H1 (cell line): ENCODE measurements at regions not wholly inside any gene's neighbourhood (a gene's known extent, or its start where the extent isn't known, plus 50 kb on each side); places are given as distances from the start of the nearest gene placed in this dataset.

ENCODE experiments used
- CTCF ChIA-PET: fragments of 300-600 bp; sonication (Branson Sonifier 250); formaldehyde crosslinking; loops from one replicate; lab custom pipeline; 2021; ENCODE audit not compliant: partially characterized antibody; lab: Charles Lee
- POLR2A ChIA-PET: fragments of 300-600 bp; sonication (Branson Sonifier 250); formaldehyde crosslinking; loops from one replicate; lab custom pipeline; 2021; ENCODE audit warnings: inconsistent platforms; ENCODE audit not compliant: partially characterized antibody; lab: Charles Lee
- DNase-seq, 2 experiments: peaks; one replicate each; pipeline versions ENCODE4 v3.0.0 to v3.0.0-alpha.2; 2010 to 2022; ENCODE audit warnings: low spot score in 2 of 2, low read depth in 1 of 2, mixed read lengths in 1 of 2
- FAIRE-seq: peaks from 2 replicates; lab custom pipeline; 2011; peaks lifted over from hg19 to GRCh38; lab: Jason Lieb, UNC
- H2AFZ ChIP-seq: 2 replicates; pipeline ENCODE4 v1.8.1; 2012; ENCODE audit warnings: low read length, inconsistent platforms
- H2AK5ac ChIP-seq: 2 replicates; pipeline ENCODE4 v1.6.1; 2013; ENCODE audit warnings: low read depth, low read length
- H2BK120ac ChIP-seq: replicated peaks from 2 replicates; pipeline ENCODE3; 2013; ENCODE audit warnings: low read depth, low read length, inconsistent platforms
- H2BK12ac ChIP-seq: 2 replicates; pipeline ENCODE4 v1.6.1; 2013; ENCODE audit warnings: low read depth, low read length
- H2BK15ac ChIP-seq: 2 replicates; pipeline ENCODE4 v1.6.1; 2013; ENCODE audit warnings: low read length
- H2BK20ac ChIP-seq: 2 replicates; pipeline ENCODE4 v1.6.1; 2013; ENCODE audit warnings: low read length
- H2BK5ac ChIP-seq: 2 replicates; pipeline ENCODE4 v1.6.1; 2013; ENCODE audit warnings: low read depth, low read length
- H3K14ac ChIP-seq: 2 replicates; pipeline ENCODE4 v1.6.1; 2013; ENCODE audit warnings: inconsistent platforms; ENCODE audit not compliant: insufficient read length
- H3K18ac ChIP-seq: 2 replicates; pipeline ENCODE4 v1.6.1; 2013; ENCODE audit warnings: low read length; ENCODE audit errors: extremely low read depth
- H3K23ac ChIP-seq: 2 replicates; pipeline ENCODE4 v1.6.1; 2013; ENCODE audit warnings: inconsistent platforms; ENCODE audit not compliant: insufficient read length
- H3K23me2 ChIP-seq: 2 replicates; pipeline ENCODE4 v1.6.1; 2013; ENCODE audit warnings: low read depth, low read length
- H3K27ac ChIP-seq: 2 replicates; pipeline ENCODE4 v1.6.1; 2011; ENCODE audit warnings: low read depth, low read length, inconsistent platforms
- H3K27me3 ChIP-seq, 4 experiments: replicated peaks in 1 of 4; 1 replicate in 1 of 4; 2 replicates in 3 of 4; pipeline versions ENCODE4 v1.6.1 to v1.8.1; 2011 to 2013; ENCODE audit warnings: low read length in 3 of 4, mild to moderate bottlenecking in 3 of 4, inconsistent platforms in 2 of 4, mixed read lengths in 2 of 4, moderate library complexity in 1 of 4; ENCODE audit not compliant: control insufficient read depth in 3 of 4, insufficient read depth in 3 of 4; ENCODE audit errors: extremely low read depth in 1 of 4
- H3K36me3 ChIP-seq, 4 experiments: 2 replicates each; pipeline versions ENCODE4 v1.6.1 to v1.8.1; 2011 to 2013; ENCODE audit warnings: mild to moderate bottlenecking in 4 of 4, low read length in 3 of 4, moderate library complexity in 2 of 4, control low read depth in 1 of 4, inconsistent platforms in 1 of 4; ENCODE audit not compliant: insufficient read depth in 4 of 4, control insufficient read depth in 2 of 4
- H3K4ac ChIP-seq: replicated peaks from 2 replicates; pipeline ENCODE3; 2013; ENCODE audit warnings: low read length, low read depth, mixed read lengths, inconsistent platforms; ENCODE audit not compliant: insufficient read length
- H3K4me1 ChIP-seq, 4 experiments: replicated peaks in 1 of 4; 1 replicate in 1 of 4; 2 replicates in 3 of 4; pipeline versions ENCODE4 v1.6.1 to v1.8.1; 2011 to 2013; ENCODE audit warnings: low read length in 3 of 4, inconsistent platforms in 2 of 4, mixed read lengths in 1 of 4; ENCODE audit not compliant: insufficient read depth in 4 of 4, control insufficient read depth in 3 of 4
- H3K4me2 ChIP-seq, 2 experiments: 2 replicates each; pipeline versions ENCODE4 v1.6.1 to v1.8.1; 2011 to 2013; ENCODE audit warnings: low read depth in 2 of 2, low read length in 2 of 2, control low read depth in 1 of 2, inconsistent platforms in 1 of 2, mild to moderate bottlenecking in 1 of 2; ENCODE audit not compliant: insufficient read depth in 1 of 2
- H3K4me3 ChIP-seq, 4 experiments: fragments of 200-600, 300-600 bp in 1 of 4; sonication (generic), shearing (Covaris generic), sonication (Bioruptor Twin) in 1 of 4; 2 replicates each; pipeline versions ENCODE4 v1.5.1 to v1.8.1; 2011 to 2016; ENCODE audit warnings: low read length in 4 of 4, low read depth in 3 of 4, control low read depth in 2 of 4, inconsistent platforms in 2 of 4, mild to moderate bottlenecking in 2 of 4, mixed read lengths in 1 of 4, moderate library complexity in 1 of 4; ENCODE audit not compliant: insufficient read depth in 2 of 4; ENCODE audit errors: extremely low read depth in 1 of 4
- H3K56ac ChIP-seq: replicated peaks from 2 replicates; pipeline ENCODE3; 2013; ENCODE audit warnings: low read depth, mild to moderate bottlenecking, mixed read lengths, low read length, inconsistent platforms; ENCODE audit not compliant: insufficient read length
- H3K79me1 ChIP-seq: 2 replicates; pipeline ENCODE4 v1.6.1; 2013; ENCODE audit warnings: low read depth, low read length, control low read depth
- H3K79me2 ChIP-seq, 2 experiments: 2 replicates each; pipeline versions ENCODE4 v1.6.1 to v1.8.1; 2012 to 2013; ENCODE audit warnings: low read length in 2 of 2, mild to moderate bottlenecking in 2 of 2, inconsistent platforms in 1 of 2; ENCODE audit not compliant: insufficient read depth in 2 of 2, control insufficient read depth in 1 of 2
- H3K9ac ChIP-seq, 4 experiments: replicated peaks in 1 of 4; 1 replicate in 1 of 4; 2 replicates in 3 of 4; pipeline versions ENCODE4 v1.6.1 to v1.8.1; 2011 to 2013; ENCODE audit warnings: low read depth in 3 of 4, low read length in 3 of 4, control low read depth in 2 of 4, mild to moderate bottlenecking in 2 of 4, moderate library complexity in 2 of 4, inconsistent platforms in 1 of 4; ENCODE audit errors: extremely low read depth in 1 of 4
- H3K9me3 ChIP-seq, 2 experiments: 2 replicates each; pipeline versions ENCODE4 v1.6.1 to v1.8.1; 2012 to 2013; ENCODE audit warnings: mild to moderate bottlenecking in 2 of 2, moderate library complexity in 2 of 2, control low read depth in 1 of 2, inconsistent platforms in 1 of 2, low read depth in 1 of 2, low read length in 1 of 2, mixed read lengths in 1 of 2; ENCODE audit not compliant: insufficient read depth in 2 of 2
- H4K20me1 ChIP-seq, 2 experiments: replicated peaks in 1 of 2; 2 replicates each; pipeline versions ENCODE3 to v1.8.1; 2011 to 2013; ENCODE audit warnings: inconsistent platforms in 2 of 2, low read length in 2 of 2, mild to moderate bottlenecking in 1 of 2; ENCODE audit not compliant: insufficient read depth in 2 of 2, control insufficient read depth in 1 of 2
- H4K5ac ChIP-seq: 2 replicates; pipeline ENCODE4 v1.6.1; 2013; ENCODE audit warnings: low read length, low read depth, mixed read lengths, inconsistent platforms; ENCODE audit not compliant: insufficient read length
- H4K8ac ChIP-seq: 2 replicates; pipeline ENCODE4 v1.8.0; 2013; ENCODE audit warnings: mild to moderate bottlenecking, moderate library complexity, low read length, inconsistent platforms; ENCODE audit not compliant: insufficient read depth; ENCODE audit errors: extremely low read depth
- H4K91ac ChIP-seq: replicated peaks from 2 replicates; pipeline ENCODE3; 2013; ENCODE audit warnings: low read length, mixed read lengths, inconsistent platforms; ENCODE audit not compliant: insufficient read length
- CBX8 ChIP-seq: fragments of 300-800, 300-1000 bp; sonication (generic); IDR thresholded peaks from 2 replicates; pipeline ENCODE4 v1.7.1; 2016; ENCODE audit warnings: low read depth, low read length, borderline replicate concordance
- CHD1 ChIP-seq: IDR thresholded peaks from 2 replicates; pipeline ENCODE4 v1.6.1; 2012; ENCODE audit warnings: low read depth, low read length, improper control_type of control experiment
- CREB1 ChIP-seq: IDR thresholded peaks from 2 replicates; pipeline ENCODE4 v1.6.1; 2012; ENCODE audit warnings: inconsistent platforms
- CTCF ChIP-seq, 3 experiments: IDR thresholded peaks; 1 replicate in 2 of 3; 2 replicates in 1 of 3; pipeline versions ENCODE4 v1.5.1 to v1.6.1; 2011; ENCODE audit warnings: low read length in 3 of 3, mild to moderate bottlenecking in 3 of 3, inconsistent platforms in 2 of 3, low read depth in 1 of 3, moderate library complexity in 1 of 3; ENCODE audit not compliant: insufficient read depth in 1 of 3; ENCODE audit errors: control extremely low read depth in 1 of 3
- JUND ChIP-seq: IDR thresholded peaks from 2 replicates; pipeline ENCODE4 v1.6.1; 2011; ENCODE audit warnings: mild to moderate bottlenecking, improper control_type of control experiment, low read length
- SIN3A ChIP-seq, 2 experiments: IDR thresholded peaks in 1 of 2; conservative IDR thresholded peaks in 1 of 2; 2 replicates each; pipeline ENCODE4 v1.6.1; 2011 to 2012; ENCODE audit warnings: low read length in 2 of 2, improper control_type of control experiment in 1 of 2, low read depth in 1 of 2, mild to moderate bottlenecking in 1 of 2
- SP4 ChIP-seq: IDR thresholded peaks from 2 replicates; pipeline ENCODE4 v1.6.1; 2012; ENCODE audit warnings: low read length, inconsistent platforms
- YY1 ChIP-seq: IDR thresholded peaks from 2 replicates; pipeline ENCODE4 v1.6.1; 2011; ENCODE audit warnings: low read depth, mild to moderate bottlenecking, low read length
- whole genome bisulfite sequencing, 2 experiments: shearing (Covaris generic) in 1 of 2; methylation state at CpG; one replicate each; pipeline versions ENCODE4 v1.1.6 to v1.1.7; 2013 to 2015; ENCODE audit warnings: low lambda C conversion rate in 2 of 2, mixed read lengths in 2 of 2, inconsistent platforms in 1 of 2, low coverage in 1 of 2, missing lambda C conversion rate in 1 of 2; ENCODE audit not compliant: insufficient replicate concordance in 2 of 2, insufficient coverage in 1 of 2, insufficient read length in 1 of 2; ENCODE audit errors: extremely low coverage in 1 of 2, missing lambda C conversion rate in 1 of 2; 5-methylcytosine and 5-hydroxymethylcytosine counted together
- TF ChIP-seq, protein P1 (sequence below): IDR thresholded peaks from 2 replicates; pipeline ENCODE4 v1.6.1; 2012; ENCODE audit warnings: inconsistent platforms

DNA sequence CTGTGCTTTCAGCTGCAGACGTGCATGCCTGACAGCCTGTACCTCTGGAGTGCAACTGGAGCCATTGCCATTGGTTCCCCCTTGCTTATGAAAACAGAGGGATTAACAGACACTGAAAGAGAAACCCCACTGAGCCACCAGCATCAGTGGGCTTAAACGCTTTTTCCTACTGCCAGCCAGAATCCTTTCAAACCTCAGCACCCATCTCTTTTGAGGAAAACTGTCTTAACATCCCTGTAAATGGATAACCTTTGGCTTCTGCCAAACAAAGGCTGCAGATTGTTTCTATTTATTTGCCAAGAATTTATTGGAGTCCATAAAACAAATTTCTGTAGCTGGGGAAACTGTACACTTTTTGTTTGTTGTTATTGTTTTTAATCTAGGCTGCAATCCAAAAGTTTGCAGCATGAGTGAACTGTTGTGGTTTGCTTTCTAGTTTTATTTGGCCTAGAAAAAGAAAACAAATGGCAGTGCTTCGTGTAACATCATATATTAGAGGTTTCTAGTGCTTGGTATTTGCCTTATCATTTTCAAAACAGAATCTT, 369.2 kb upstream of the IL12A start:
- H2AFZ ChIP-seq = no peak overlapping the region; the same call in 1 of the 2 replicates
- H3K9me3 ChIP-seq = no peaks in the 10 kb centered on the region
- H2BK120ac ChIP-seq = no peak overlapping the region
- H3K56ac ChIP-seq = no peak overlapping the region
- no peaks in the 10 kb centered on the region for H3K79me1 ChIP-seq
- FAIRE-seq (no peak), DNase-seq (no peak)
- H2BK15ac ChIP-seq = no peak overlapping the region
- no peak overlapping the region for H4K91ac ChIP-seq
- ChIA-PET CTCF (interaction anchor here (0.6 to 3.3 kb wide), 5 partner anchors 13 to 324 kb away, joined by 4 to 25 read pairs (median 4); no protein-coding TSS in a partner anchor), POLR2A (no interaction called here)
- H3K9ac ChIP-seq = no peak overlapping the region
- H3K14ac ChIP-seq = no peak overlapping the region
- H3K23me2 ChIP-seq = no peaks in the 10 kb centered on the region
- no peak overlapping the region for H3K4me2 ChIP-seq
- H4K8ac ChIP-seq = no peak overlapping the region
- H4K20me1 ChIP-seq = no peaks in the 10 kb centered on the region
- H2AK5ac ChIP-seq = no peak overlapping the region
- no peaks in the 10 kb centered on the region for H3K79me2 ChIP-seq
- H4K5ac ChIP-seq = no peak overlapping the region
- peaks cover 0 to 5% (median 0%) of the 10 kb centered on the region in 4 experiments; a peak in 2 of 7 replicates for H3K4me1 ChIP-seq
- no peak overlapping the region for H3K18ac ChIP-seq
- no peaks in the 10 kb centered on the region for H3K27me3 ChIP-seq
- H3K4me3 ChIP-seq = no peak overlapping the region
- no peak overlapping the region for H2BK12ac ChIP-seq
- H2BK5ac ChIP-seq = no peak overlapping the region
- H3K23ac ChIP-seq = no peak overlapping the region
- no peak overlapping the region for H3K27ac ChIP-seq
- no peak overlapping the region for H2BK20ac ChIP-seq
- WGBS, 2 experiments = 56% methylated on average over 3 of the region's 3 CpGs; no CpG with 5 or more reads in 1 of the 2 experiments
- H3K36me3 ChIP-seq = no peaks in the 10 kb centered on the region
- no peak overlapping the region for H3K4ac ChIP-seq
- TF ChIP-seq, protein P1, sequence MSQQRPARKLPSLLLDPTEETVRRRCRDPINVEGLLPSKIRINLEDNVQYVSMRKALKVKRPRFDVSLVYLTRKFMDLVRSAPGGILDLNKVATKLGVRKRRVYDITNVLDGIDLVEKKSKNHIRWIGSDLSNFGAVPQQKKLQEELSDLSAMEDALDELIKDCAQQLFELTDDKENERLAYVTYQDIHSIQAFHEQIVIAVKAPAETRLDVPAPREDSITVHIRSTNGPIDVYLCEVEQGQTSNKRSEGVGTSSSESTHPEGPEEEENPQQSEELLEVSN = no peak
- TF ChIP-seq CTCF (IDR thresholded peaks at IDR 0.05; ENCODE audit: control extremely low read depth in 1 of 3, insufficient read depth in 1 of 3, low read depth in 1 of 3, low read length in 3 of 3) = no peak
- TF ChIP-seq CREB1 = no peak
- TF ChIP-seq YY1 = no peak
- no peak for TF ChIP-seq JUND
- TF ChIP-seq CHD1 = no peak
- no peak for TF ChIP-seq CBX8
- TF ChIP-seq SP4 = no peak
- TF ChIP-seq SIN3A (conservative IDR thresholded peaks at IDR 0.05 in 1 of 2, IDR thresholded peaks at IDR 0.05 in 1 of 2; ENCODE audit: low read depth in 1 of 2, low read length in 2 of 2) = no peak
